HG03139 (cell line): ENCODE measurements at regions not wholly inside any gene's neighbourhood (a gene's known extent, or its start where the extent isn't known, plus 50 kb on each side); places are given as distances from the start of the nearest gene placed in this dataset.
"Not testable (repeated sequence)": the region's sequence is repeated elsewhere in the genome, so short reads cannot be mapped to it uniquely, and the experiment has no call there.

Experiments
- ATAC-seq: cut with Tn5 transposase; IDR thresholded peaks from one replicate; pipeline ENCODE4 v1.9.1; 2021; ENCODE audit not compliant: unreplicated experiment

GRCh38 chr14:86064595-86064994, 534.7 kb downstream of the FLRT2 start:
- not testable (repeated sequence) for ATAC-seq

GRCh38 chr14:86057018-86057667, 527.2 kb downstream of the FLRT2 start:
- no peak for ATAC-seq

GRCh38 chr14:86055512-86056075, 525.6 kb downstream of the FLRT2 start:
- ATAC-seq: no peak

GRCh38 chr14:86052868-86053267, 522.9 kb downstream of the FLRT2 start:
- ATAC-seq: no peak

GRCh38 chr14:86050757-86051156, 520.8 kb downstream of the FLRT2 start:
- ATAC-seq: no peak

- no peak for ATAC-seq
These were observed 520.2 kb downstream of the FLRT2 start for GRCh38 chr14:86050072-86050683.

- ATAC-seq: no peak
These were observed 509.2 kb downstream of the FLRT2 start for GRCh38 chr14:86039176-86039575.

GRCh38 chr14:86038387-86039042, 508.6 kb downstream of the FLRT2 start:
- peak; percentile 93 for ATAC-seq

GRCh38 chr14:86035882-86036281, 505.9 kb downstream of the FLRT2 start:
- ATAC-seq: no peak

GRCh38 chr14:86027990-86028389, 498.0 kb downstream of the FLRT2 start:
- no peak for ATAC-seq

GRCh38 chr14:86027144-86027543, 497.2 kb downstream of the FLRT2 start:
- ATAC-seq: no peak

GRCh38 chr14:86022031-86022629, 492.2 kb downstream of the FLRT2 start:
- ATAC-seq: no peak

- no peak for ATAC-seq
These were observed 490.9 kb downstream of the FLRT2 start for GRCh38 chr14:86020841-86021240.

GRCh38 chr14:86015941-86016340, 486.0 kb downstream of the FLRT2 start:
- ATAC-seq: no peak

GRCh38 chr14:86015511-86015910, 485.6 kb downstream of the FLRT2 start:
- ATAC-seq: no peak

- no peak for ATAC-seq
These were observed 483.7 kb downstream of the FLRT2 start for GRCh38 chr14:86013641-86014040.

- no peak for ATAC-seq
These were observed 482.5 kb downstream of the FLRT2 start for GRCh38 chr14:86012461-86012860.

GRCh38 chr14:86003998-86004397, 474.1 kb downstream of the FLRT2 start:
- ATAC-seq: no peak

- ATAC-seq: no peak
These were observed 466.6 kb downstream of the FLRT2 start for GRCh38 chr14:85996551-85996950.

- no peak for ATAC-seq
These were observed 461.2 kb downstream of the FLRT2 start for GRCh38 chr14:85991156-85991555.

- ATAC-seq: no peak
These were observed 458.0 kb downstream of the FLRT2 start for GRCh38 chr14:85987907-85988306.

GRCh38 chr14:85987292-85987691, 457.3 kb downstream of the FLRT2 start:
- ATAC-seq: no peak
